Fibroblast of villous mesenchyme (primary cell): ENCODE measurements at regions not wholly inside any gene's neighbourhood (a gene's known extent, or its start where the extent isn't known, plus 50 kb on each side); places are given as distances from the start of the nearest gene placed in this dataset.
"Not testable (repeated sequence)": the region's sequence is repeated elsewhere in the genome, so short reads cannot be mapped to it uniquely, and the experiment has no call there.

Source experiments
- DNase-seq: peaks from one replicate; pipeline ENCODE4 v3.0.0-alpha.2; 2010; ENCODE audit warnings: low read depth
- H3K4me3 ChIP-seq: 2 replicates; pipeline ENCODE4 v1.5.1; 2011; ENCODE audit warnings: low read depth, mild to moderate bottlenecking, low read length
- CTCF ChIP-seq: IDR thresholded peaks from 2 replicates; pipeline ENCODE4 v1.5.1; 2012; ENCODE audit warnings: low read depth, mild to moderate bottlenecking, low read length; ENCODE audit not compliant: insufficient read depth

DNA sequence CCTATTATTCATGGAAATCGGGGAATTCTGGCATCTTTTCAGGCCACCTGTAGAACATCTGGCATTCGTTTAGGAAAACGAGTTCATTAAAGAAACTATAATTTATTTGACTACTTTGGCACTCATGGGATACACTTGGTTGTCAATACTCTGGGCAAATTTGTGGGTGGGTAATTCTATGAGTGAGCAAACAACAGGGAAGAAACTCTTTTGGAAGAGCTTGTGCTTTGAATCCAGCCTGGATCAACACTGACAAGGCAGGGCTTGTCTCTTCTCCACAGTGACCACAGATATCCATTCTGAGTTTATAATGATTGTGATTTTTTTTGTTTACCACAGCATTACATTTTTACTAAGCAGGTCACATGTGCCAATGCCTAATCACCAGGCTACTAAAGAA is 394.7 kb downstream of the THBS2 start:
- DNase-seq, result no peak
- TF ChIP-seq CTCF, result no peak
- H3K4me3 ChIP-seq, result no peak overlapping the region

DNA sequence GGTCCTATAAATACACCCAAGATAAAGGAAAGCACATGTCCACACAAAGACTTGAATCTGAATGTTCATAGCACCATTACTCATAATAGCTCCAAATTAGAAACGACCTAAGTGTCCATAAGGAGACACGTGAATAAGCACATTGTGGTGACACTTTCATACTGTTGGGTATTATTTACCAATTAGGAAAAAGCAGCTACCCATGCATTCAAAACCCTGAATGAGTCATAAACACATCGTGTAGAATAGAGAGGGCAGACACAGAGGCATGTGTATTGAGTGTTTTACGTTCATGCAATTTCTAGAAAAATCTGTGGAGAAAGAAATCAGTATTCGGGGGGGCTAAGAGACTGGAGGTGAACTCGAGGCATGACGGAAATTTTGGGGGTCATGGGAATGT is 396.7 kb downstream of the THBS2 start:
- no peak for TF ChIP-seq CTCF
- DNase-seq, result no peak
- no peak overlapping the region for H3K4me3 ChIP-seq

DNA sequence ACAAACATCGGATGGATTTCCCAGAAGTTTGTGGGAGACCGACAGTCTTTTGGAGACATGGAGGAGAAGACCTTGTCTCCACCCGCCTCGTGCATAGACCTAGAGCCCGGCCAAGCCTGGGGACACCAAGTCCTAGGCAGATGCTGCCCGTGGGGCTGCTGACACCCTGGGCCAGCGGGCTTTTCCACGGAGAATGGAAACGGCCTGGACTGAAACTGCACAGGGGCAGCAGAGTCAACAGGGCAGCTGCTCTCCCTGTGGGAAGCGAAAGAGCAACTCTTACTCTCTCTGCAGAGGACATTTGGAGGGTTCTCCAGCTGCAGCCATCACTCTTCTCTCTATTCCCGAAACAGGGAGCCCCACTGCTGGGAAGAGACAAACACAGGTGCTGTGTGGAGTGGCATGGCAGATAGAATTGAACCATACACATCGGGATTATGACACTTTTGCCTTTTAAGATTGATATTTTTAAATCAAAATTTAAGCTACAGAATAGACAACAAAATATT is 401.2 kb downstream of the THBS2 start:
- H3K4me3 ChIP-seq, result peak overlapping the region; percentile 38
- no peak for TF ChIP-seq CTCF
- no peak for DNase-seq

GRCh38 chr6:168851460-168852375 is 401.9 kb downstream of the THBS2 start:
- peak; percentile 28 for DNase-seq
- H3K4me3 ChIP-seq, result peak overlapping the region; percentile 38

GRCh38 chr6:168850027-168850736 is 403.5 kb downstream of the THBS2 start:
- not testable (repeated sequence) for H3K4me3 ChIP-seq, DNase-seq

More at GRCh38 chr6:168851460-168852375, 401.9 kb downstream of the THBS2 start:
- TF ChIP-seq CTCF, result no peak

DNA sequence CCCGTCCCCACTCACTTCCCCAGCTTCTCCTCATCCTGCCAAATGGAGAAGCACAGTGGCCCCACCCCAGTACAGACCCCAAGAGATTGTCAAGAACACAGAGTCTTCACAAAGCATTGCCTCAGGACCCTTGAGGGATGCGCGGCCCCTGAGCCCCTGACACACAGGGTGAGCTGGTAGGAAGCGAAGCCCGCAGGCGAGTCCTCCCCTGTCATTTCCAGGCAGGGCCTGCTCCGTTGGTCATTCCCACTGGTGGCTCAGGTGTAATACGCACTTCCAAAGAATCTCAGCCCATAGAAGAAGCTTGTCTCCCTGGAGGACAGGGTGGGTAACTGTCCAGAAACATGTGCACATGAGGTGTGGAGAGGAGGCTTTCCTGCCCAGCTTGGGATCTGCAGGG is 404.2 kb downstream of the THBS2 start:
- DNase-seq, result no peak
- no peak for TF ChIP-seq CTCF
- no peak overlapping the region for H3K4me3 ChIP-seq

DNA sequence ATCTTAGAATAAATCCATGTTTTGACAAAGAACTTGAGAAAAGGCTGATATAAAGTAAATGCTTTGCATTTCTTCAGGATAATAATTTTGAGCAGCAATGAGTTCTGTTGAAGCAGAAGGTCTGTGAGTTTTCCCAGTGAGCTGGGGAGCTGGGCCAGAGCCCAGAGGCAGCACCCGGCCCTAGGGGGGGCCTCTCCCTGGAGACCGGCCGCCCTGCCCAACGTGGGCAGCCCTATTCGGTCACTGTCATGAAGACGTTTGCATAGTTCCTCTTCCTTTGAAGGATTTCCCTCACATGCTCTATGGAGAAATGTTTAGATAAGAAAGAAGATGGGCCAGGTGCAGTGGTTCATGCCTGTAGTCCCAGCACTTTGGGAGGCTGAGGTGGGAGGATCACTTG is 404.8 kb downstream of the THBS2 start:
- TF ChIP-seq CTCF, result no peak
- no peak overlapping the region for H3K4me3 ChIP-seq
- no peak for DNase-seq
